ENCODE measurements at regions not wholly inside any gene's neighbourhood (a gene's known extent, or its start where the extent isn't known, plus 50 kb on each side); places are given as distances from the start of the nearest gene placed in this dataset.

DNA sequence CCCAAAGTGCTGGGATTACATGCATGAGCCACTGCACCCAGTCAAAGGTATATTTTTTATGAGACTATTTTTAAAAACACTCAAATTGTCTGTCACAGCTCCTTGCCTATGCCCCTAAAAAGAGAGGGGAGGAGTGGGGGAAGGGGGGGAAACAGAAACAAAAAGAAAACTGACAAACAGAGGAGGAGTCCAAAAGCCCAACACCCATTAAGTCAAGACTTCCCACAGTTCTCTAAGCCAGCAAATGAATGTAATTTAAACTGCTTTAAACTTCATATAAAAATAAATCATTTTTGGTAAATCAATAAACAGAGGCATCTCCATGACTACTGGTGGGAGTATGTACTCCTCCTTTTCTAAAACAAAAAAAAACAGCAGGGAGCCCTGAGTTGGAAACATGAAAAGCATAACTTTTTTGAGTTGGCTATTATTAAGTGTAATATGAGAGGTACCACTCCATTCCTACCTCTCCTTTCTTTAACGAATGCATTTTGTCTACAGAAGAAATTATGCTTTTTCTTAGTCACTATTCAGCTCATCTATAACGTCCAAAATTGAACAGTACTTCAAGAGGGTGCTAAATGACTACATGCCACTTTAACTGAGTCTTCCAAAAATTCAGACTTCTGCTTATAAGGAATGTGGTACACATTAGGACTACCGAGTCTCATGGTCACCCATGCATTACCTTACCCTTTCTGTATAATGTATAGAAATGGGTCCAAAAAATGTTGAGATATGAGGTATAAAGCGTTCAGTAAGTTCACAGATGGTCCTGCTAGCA, 119.0 kb upstream of the PRSS16 start (continued):
- TF ChIP-seq RCOR1 (IDR thresholded peaks at IDR 0.05; ENCODE audit: insufficient replicate concordance, low read length) (no peak), MAFK (IDR thresholded peaks at IDR 0.05; ENCODE audit: low read depth, low read length) (no peak)

DNA sequence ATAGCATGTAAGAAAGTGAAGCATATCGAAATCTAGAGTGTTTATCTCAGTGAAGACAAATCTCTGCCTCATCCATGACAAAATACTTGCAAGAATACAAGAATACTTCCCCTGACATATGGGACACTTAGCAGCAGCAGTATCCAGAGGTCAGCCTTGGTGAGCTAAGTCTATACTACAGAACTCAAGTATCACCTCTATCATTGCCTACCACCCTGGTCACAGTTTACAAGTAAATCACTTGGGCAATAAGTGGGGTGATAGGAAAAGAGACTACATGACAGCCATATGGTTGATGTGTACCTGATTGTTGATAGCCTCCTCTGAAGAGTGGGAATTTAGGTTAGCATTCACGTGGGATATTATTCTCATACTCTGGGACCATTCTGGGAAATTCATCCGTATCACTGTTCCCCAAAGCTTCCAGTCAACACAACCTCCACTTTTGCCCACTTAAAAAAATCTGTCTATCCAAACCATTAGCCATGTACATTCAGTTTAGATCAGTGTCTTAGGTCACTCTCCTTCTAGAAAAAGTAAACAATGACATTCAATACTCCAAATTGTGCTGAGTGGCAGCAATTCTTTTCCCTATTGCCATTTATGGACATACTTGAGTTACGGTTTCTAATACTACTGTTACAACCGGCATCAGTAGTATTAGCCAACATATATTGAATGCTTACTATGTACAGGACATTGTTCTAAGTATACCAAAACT, 118.2 kb upstream of the PRSS16 start:
- H2BK120ac ChIP-seq (ENCODE audit: low read depth, low read length): peak overlapping the region; percentile 63
- dilution Hi-C loops (cut with HindIII; ENCODE audit: low sequenced_read_pairs, unreplicated experiment) (loop anchor here (25.0 kb wide), 1 partner anchor 758 kb away; a partner anchor contains a TSS), in situ Hi-C loops (cut with MboI; ENCODE audit: low sequenced_read_pairs) (loop anchor here (25.0 kb wide), 2 partner anchors 842 to 942 kb away; a partner anchor contains a TSS), intact Hi-C loops (cut with micrococcal nuclease) (no loop called here)
- H3K9me1 ChIP-seq (ENCODE audit: insufficient read depth, low read length): no peaks in the 10 kb centered on the region
- peaks cover 0 to 2% of the 10 kb centered on the region in 2 experiments; a peak in 1 of 4 replicates for H3K79me1 ChIP-seq (ENCODE audit: low read depth in 1 of 2, low read length in 2 of 2)
- H2AK5ac ChIP-seq (ENCODE audit: low read depth, low read length): peak overlapping the region; percentile 60; the same call in 1 of the 2 replicates
- no peak overlapping the region for H3K9ac ChIP-seq (ENCODE audit: low read depth, low read length)
- peak overlapping the region; percentile 20 to 47; a peak in 3 of 4 replicates for H4K8ac ChIP-seq (ENCODE audit: low read depth in 2 of 2, low read length in 2 of 2)
- H2AK9ac ChIP-seq (replicated peaks; ENCODE audit: low read depth, low read length, poor library complexity): no peak overlapping the region
- H2BK5ac ChIP-seq (ENCODE audit: low read depth, low read length, poor library complexity, severe bottlenecking): peak overlapping the region; percentile 49
- H3K14ac ChIP-seq (replicated peaks; ENCODE audit: low read depth, low read length): no peak overlapping the region
- TF ChIP-seq MXI1 (IDR thresholded peaks at IDR 0.05; ENCODE audit: borderline replicate concordance, low read depth, low read length): no peak
- no peak for TF ChIP-seq SMC3 (IDR thresholded peaks at IDR 0.05; ENCODE audit: low read depth, low read length)
- TF ChIP-seq MAFK (IDR thresholded peaks at IDR 0.05; ENCODE audit: low read depth, low read length): peak; percentile 61
- TF ChIP-seq RCOR1 (IDR thresholded peaks at IDR 0.05; ENCODE audit: insufficient replicate concordance, low read length): no peak
- TF ChIP-seq, protein P1, sequence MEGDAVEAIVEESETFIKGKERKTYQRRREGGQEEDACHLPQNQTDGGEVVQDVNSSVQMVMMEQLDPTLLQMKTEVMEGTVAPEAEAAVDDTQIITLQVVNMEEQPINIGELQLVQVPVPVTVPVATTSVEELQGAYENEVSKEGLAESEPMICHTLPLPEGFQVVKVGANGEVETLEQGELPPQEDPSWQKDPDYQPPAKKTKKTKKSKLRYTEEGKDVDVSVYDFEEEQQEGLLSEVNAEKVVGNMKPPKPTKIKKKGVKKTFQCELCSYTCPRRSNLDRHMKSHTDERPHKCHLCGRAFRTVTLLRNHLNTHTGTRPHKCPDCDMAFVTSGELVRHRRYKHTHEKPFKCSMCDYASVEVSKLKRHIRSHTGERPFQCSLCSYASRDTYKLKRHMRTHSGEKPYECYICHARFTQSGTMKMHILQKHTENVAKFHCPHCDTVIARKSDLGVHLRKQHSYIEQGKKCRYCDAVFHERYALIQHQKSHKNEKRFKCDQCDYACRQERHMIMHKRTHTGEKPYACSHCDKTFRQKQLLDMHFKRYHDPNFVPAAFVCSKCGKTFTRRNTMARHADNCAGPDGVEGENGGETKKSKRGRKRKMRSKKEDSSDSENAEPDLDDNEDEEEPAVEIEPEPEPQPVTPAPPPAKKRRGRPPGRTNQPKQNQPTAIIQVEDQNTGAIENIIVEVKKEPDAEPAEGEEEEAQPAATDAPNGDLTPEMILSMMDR (conservative IDR thresholded peaks at IDR 0.05; ENCODE audit: low read depth, low read length): no peak
- TF ChIP-seq BHLHE40 (IDR thresholded peaks at IDR 0.05; ENCODE audit: low read depth, low read length): no peak
- TF ChIP-seq, protein P2, sequence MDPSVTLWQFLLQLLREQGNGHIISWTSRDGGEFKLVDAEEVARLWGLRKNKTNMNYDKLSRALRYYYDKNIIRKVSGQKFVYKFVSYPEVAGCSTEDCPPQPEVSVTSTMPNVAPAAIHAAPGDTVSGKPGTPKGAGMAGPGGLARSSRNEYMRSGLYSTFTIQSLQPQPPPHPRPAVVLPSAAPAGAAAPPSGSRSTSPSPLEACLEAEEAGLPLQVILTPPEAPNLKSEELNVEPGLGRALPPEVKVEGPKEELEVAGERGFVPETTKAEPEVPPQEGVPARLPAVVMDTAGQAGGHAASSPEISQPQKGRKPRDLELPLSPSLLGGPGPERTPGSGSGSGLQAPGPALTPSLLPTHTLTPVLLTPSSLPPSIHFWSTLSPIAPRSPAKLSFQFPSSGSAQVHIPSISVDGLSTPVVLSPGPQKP (IDR thresholded peaks at IDR 0.05; ENCODE audit: borderline replicate concordance, low read depth, low read length): no peak
- TF ChIP-seq MAZ (IDR thresholded peaks at IDR 0.05; ENCODE audit: borderline replicate concordance, low read depth, low read length): no peak
- H3K4me2 ChIP-seq (ENCODE audit: low read depth, low read length): no peak overlapping the region
- peak overlapping the region; percentile 68; the same call in 1 of the 3 replicates for H2BK15ac ChIP-seq (ENCODE audit: low read depth, low read length)
- CTCF ChIA-PET: no interaction called here
- WGBS, 2 experiments (ENCODE audit: extremely low coverage in 2 of 2, insufficient read length in 1 of 2): 100% methylated on average over 1 of the region's 5 CpGs; no CpG with 5 or more reads in 1 of the 2 experiments
- BruUV-seq (replicated peaks): no TSS peak
- no peaks in the 10 kb centered on the region for H3K9me3 ChIP-seq (ENCODE audit: control insufficient read depth, insufficient read depth, low read length)
- H3K4me1 ChIP-seq (ENCODE audit: control insufficient read depth, insufficient read depth, low read length): peaks cover 2% of the 10 kb centered on the region; the same call in 1 of the 2 replicates
- H4K20me1 ChIP-seq (ENCODE audit: insufficient read depth, low read length): peaks cover 5% of the 10 kb centered on the region; the same call in 1 of the 2 replicates
- no peak overlapping the region for H3K27ac ChIP-seq (ENCODE audit: insufficient read depth, low read length)
- H3K4ac ChIP-seq (ENCODE audit: low read depth, low read length): 0 out of 2 replicates have a peak overlapping the region, but pooled peaks have one; percentile 16
- peak overlapping the region; percentile 29; the same call in 1 of the 2 replicates for H4K91ac ChIP-seq (ENCODE audit: insufficient read depth, low read depth, low read length)
- no peak overlapping the region for H3K4me3 ChIP-seq (ENCODE audit: insufficient read depth, low read depth, low read length)
- DNase-seq (peak; percentile 38), ATAC-seq (ENCODE audit: low read depth) (no peak)
- no peak overlapping the region for H3K56ac ChIP-seq (ENCODE audit: extremely low read depth, insufficient read depth, low read length)
- H3K27me3 ChIP-seq (ENCODE audit: control insufficient read depth, insufficient read depth, low read length): no peaks in the 10 kb centered on the region
- H3K36me3 ChIP-seq (ENCODE audit: control insufficient read depth, insufficient read depth, low read length): no peaks in the 10 kb centered on the region
- POLR2A ChIA-PET (ENCODE audit: unreplicated experiment): no interaction called here
- no peak overlapping the region for H3K23ac ChIP-seq (ENCODE audit: low read depth, low read length)
- no peak overlapping the region for H4K5ac ChIP-seq (ENCODE audit: low read depth, low read length)
- peak overlapping the region; percentile 57 for H2BK20ac ChIP-seq (ENCODE audit: low read depth, low read length)
- H2AFZ ChIP-seq (replicated peaks; ENCODE audit: low read length, poor library complexity): no peak overlapping the region
- H3K18ac ChIP-seq (ENCODE audit: low read depth, low read length): no peak overlapping the region

Data from IMR-90 (cell line).